ENCODE measurements at regions not wholly inside any gene's neighbourhood (a gene's known extent, or its start where the extent isn't known, plus 50 kb on each side); places are given as distances from the start of the nearest gene placed in this dataset.

- TF ChIP-seq, protein P1, sequence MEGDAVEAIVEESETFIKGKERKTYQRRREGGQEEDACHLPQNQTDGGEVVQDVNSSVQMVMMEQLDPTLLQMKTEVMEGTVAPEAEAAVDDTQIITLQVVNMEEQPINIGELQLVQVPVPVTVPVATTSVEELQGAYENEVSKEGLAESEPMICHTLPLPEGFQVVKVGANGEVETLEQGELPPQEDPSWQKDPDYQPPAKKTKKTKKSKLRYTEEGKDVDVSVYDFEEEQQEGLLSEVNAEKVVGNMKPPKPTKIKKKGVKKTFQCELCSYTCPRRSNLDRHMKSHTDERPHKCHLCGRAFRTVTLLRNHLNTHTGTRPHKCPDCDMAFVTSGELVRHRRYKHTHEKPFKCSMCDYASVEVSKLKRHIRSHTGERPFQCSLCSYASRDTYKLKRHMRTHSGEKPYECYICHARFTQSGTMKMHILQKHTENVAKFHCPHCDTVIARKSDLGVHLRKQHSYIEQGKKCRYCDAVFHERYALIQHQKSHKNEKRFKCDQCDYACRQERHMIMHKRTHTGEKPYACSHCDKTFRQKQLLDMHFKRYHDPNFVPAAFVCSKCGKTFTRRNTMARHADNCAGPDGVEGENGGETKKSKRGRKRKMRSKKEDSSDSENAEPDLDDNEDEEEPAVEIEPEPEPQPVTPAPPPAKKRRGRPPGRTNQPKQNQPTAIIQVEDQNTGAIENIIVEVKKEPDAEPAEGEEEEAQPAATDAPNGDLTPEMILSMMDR (IDR thresholded peaks at IDR 0.05; ENCODE audit: extremely low read depth in 1 of 2, insufficient read depth in 1 of 2, low read depth in 1 of 2, low read length in 2 of 2) = no peak
- TF ChIP-seq POLR2A (IDR thresholded peaks at IDR 0.05; ENCODE audit: low read depth, low read length) (no peak), MAX (IDR thresholded peaks at IDR 0.05; ENCODE audit: insufficient read depth, insufficient read length) (no peak), FOS (IDR thresholded peaks at IDR 0.05; ENCODE audit: borderline replicate concordance, insufficient read depth, low read length) (no peak), POLR2AphosphoS5 (IDR thresholded peaks at IDR 0.05; ENCODE audit: insufficient read depth, low read depth, low read length) (no peak)
Measured at GRCh38 chr12:89909753-89910152, 201.1 kb upstream of the ATP2B1 start.
